ENCODE measurements at regions not wholly inside any gene's neighbourhood (a gene's known extent, or its start where the extent isn't known, plus 50 kb on each side); places are given as distances from the start of the nearest gene placed in this dataset.

GRCh38 chr11:23078289-23078971, 218.2 kb upstream of the CCDC179 start:
- TF ChIP-seq, protein P1, sequence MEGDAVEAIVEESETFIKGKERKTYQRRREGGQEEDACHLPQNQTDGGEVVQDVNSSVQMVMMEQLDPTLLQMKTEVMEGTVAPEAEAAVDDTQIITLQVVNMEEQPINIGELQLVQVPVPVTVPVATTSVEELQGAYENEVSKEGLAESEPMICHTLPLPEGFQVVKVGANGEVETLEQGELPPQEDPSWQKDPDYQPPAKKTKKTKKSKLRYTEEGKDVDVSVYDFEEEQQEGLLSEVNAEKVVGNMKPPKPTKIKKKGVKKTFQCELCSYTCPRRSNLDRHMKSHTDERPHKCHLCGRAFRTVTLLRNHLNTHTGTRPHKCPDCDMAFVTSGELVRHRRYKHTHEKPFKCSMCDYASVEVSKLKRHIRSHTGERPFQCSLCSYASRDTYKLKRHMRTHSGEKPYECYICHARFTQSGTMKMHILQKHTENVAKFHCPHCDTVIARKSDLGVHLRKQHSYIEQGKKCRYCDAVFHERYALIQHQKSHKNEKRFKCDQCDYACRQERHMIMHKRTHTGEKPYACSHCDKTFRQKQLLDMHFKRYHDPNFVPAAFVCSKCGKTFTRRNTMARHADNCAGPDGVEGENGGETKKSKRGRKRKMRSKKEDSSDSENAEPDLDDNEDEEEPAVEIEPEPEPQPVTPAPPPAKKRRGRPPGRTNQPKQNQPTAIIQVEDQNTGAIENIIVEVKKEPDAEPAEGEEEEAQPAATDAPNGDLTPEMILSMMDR (IDR thresholded peaks at IDR 0.05): no peak
- no peak for TF ChIP-seq ZFX (IDR thresholded peaks at IDR 0.05; ENCODE audit: borderline replicate concordance)
